GM19043 (cell line): ENCODE measurements at regions not wholly inside any gene's neighbourhood (a gene's known extent, or its start where the extent isn't known, plus 50 kb on each side); places are given as distances from the start of the nearest gene placed in this dataset.

Experiments used
- ATAC-seq: cut with Tn5 transposase; IDR thresholded peaks from one replicate; pipeline ENCODE4 v1.9.1; 2021; ENCODE audit warnings: low read depth; ENCODE audit not compliant: unreplicated experiment

GRCh38 chr18:68469049-68469625, 245.8 kb downstream of the TMX3 start:
- ATAC-seq = no peak

- ATAC-seq = peak; percentile 68
Measured at GRCh38 chr18:68467957-68468356, 247.0 kb downstream of the TMX3 start.

- no peak for ATAC-seq
Measured at GRCh38 chr18:68467329-68467728, 247.6 kb downstream of the TMX3 start.

- no peak for ATAC-seq
Measured at GRCh38 chr18:68466672-68467071, 248.2 kb downstream of the TMX3 start.

- no peak for ATAC-seq
Measured at GRCh38 chr18:68462766-68463165, 252.1 kb downstream of the TMX3 start.

GRCh38 chr18:68462148-68462547, 252.8 kb downstream of the TMX3 start:
- no peak for ATAC-seq

- ATAC-seq = no peak
Measured at GRCh38 chr18:68461481-68462018, 253.4 kb downstream of the TMX3 start.

GRCh38 chr18:68459968-68460367, 254.9 kb downstream of the TMX3 start:
- ATAC-seq = no peak

- ATAC-seq = no peak
Measured at GRCh38 chr18:68456985-68457384, 257.9 kb downstream of the TMX3 start.

- ATAC-seq = no peak
Measured at GRCh38 chr18:68455229-68455603, 259.7 kb downstream of the TMX3 start.

- ATAC-seq = no peak
Measured at GRCh38 chr18:68454511-68455228, 260.2 kb downstream of the TMX3 start.

GRCh38 chr18:68449292-68449691, 265.6 kb downstream of the TMX3 start:
- no peak for ATAC-seq

GRCh38 chr18:68448736-68449135, 266.2 kb downstream of the TMX3 start:
- no peak for ATAC-seq

- ATAC-seq = no peak
Measured at GRCh38 chr18:68447286-68447685, 267.6 kb downstream of the TMX3 start.

GRCh38 chr18:68445668-68446426, 269.1 kb downstream of the TMX3 start:
- no peak for ATAC-seq

- no peak for ATAC-seq
Measured at GRCh38 chr18:68445136-68445535, 269.8 kb downstream of the TMX3 start.

GRCh38 chr18:68441241-68441640, 273.7 kb downstream of the TMX3 start:
- no peak for ATAC-seq

- no peak for ATAC-seq
Measured at GRCh38 chr18:68440433-68440832, 274.5 kb downstream of the TMX3 start.

- ATAC-seq = no peak
Measured at GRCh38 chr18:68439642-68440041, 275.3 kb downstream of the TMX3 start.

GRCh38 chr18:68438983-68439382, 275.9 kb downstream of the TMX3 start:
- no peak for ATAC-seq

- ATAC-seq = no peak
Measured at GRCh38 chr18:68438536-68438935, 276.4 kb downstream of the TMX3 start.
